ENCODE measurements at regions not wholly inside any gene's neighbourhood (a gene's known extent, or its start where the extent isn't known, plus 50 kb on each side); places are given as distances from the start of the nearest gene placed in this dataset.

DNA sequence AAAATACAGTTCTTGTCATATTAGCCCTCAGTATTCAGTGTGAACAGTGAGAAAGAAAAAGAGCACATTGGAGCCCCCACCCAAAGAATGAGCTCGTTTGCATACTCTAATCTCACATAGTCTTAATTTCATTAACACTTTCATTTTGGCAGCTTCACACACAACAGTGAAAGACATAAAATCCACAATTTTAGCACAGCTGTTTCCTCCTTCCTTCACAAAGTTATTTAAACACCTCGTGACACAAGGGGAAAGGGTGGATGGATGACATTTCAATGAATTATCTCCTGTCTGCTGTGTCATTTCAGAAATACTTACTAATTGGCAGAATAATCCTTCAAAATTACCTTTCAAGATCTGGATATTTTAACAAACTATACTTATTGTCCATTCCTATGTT is 299.3 kb downstream of the KCNJ2 start:
- Histone ChIP-seq H3K79me2 (ENCODE audit: insufficient read depth, low read length) (no peaks in the 10 kb centered on the region), H3K9me3 (ENCODE audit: insufficient read depth, low read depth, low read length) (no peaks in the 10 kb centered on the region), H4K20me1 (ENCODE audit: insufficient read depth, low read length, poor library complexity, severe bottlenecking) (no peaks in the 10 kb centered on the region), H3K27me3 (ENCODE audit: insufficient read depth, low read length, poor library complexity, severe bottlenecking) (no peaks in the 10 kb centered on the region), H3K4me2 (ENCODE audit: low read depth, low read length, poor library complexity, severe bottlenecking) (no peak overlapping the region), H2AFZ (ENCODE audit: low read length) (no peak overlapping the region), H3K4me3 (ENCODE audit: low read length, poor library complexity, severe bottlenecking) (no peak overlapping the region), H3K36me3 (ENCODE audit: insufficient read depth, low read length) (no peaks in the 10 kb centered on the region), H3K9ac (ENCODE audit: low read depth, low read length, poor library complexity, severe bottlenecking) (no peak overlapping the region), H3K9me2 (replicated peaks; ENCODE audit: low read depth, low read length) (no peaks in the 10 kb centered on the region), H3F3A (ENCODE audit: low read depth) (no peaks in the 10 kb centered on the region), H3K4me1 (ENCODE audit: insufficient read depth, low read length, poor library complexity, severe bottlenecking) (no peaks in the 10 kb centered on the region)
- TF ChIP-seq, protein P1, sequence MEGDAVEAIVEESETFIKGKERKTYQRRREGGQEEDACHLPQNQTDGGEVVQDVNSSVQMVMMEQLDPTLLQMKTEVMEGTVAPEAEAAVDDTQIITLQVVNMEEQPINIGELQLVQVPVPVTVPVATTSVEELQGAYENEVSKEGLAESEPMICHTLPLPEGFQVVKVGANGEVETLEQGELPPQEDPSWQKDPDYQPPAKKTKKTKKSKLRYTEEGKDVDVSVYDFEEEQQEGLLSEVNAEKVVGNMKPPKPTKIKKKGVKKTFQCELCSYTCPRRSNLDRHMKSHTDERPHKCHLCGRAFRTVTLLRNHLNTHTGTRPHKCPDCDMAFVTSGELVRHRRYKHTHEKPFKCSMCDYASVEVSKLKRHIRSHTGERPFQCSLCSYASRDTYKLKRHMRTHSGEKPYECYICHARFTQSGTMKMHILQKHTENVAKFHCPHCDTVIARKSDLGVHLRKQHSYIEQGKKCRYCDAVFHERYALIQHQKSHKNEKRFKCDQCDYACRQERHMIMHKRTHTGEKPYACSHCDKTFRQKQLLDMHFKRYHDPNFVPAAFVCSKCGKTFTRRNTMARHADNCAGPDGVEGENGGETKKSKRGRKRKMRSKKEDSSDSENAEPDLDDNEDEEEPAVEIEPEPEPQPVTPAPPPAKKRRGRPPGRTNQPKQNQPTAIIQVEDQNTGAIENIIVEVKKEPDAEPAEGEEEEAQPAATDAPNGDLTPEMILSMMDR (conservative IDR thresholded peaks at IDR 0.05; ENCODE audit: low read length): no peak
- TF ChIP-seq EZH2phosphoT487 (IDR thresholded peaks at IDR 0.05; ENCODE audit: borderline replicate concordance): no peak

DNA sequence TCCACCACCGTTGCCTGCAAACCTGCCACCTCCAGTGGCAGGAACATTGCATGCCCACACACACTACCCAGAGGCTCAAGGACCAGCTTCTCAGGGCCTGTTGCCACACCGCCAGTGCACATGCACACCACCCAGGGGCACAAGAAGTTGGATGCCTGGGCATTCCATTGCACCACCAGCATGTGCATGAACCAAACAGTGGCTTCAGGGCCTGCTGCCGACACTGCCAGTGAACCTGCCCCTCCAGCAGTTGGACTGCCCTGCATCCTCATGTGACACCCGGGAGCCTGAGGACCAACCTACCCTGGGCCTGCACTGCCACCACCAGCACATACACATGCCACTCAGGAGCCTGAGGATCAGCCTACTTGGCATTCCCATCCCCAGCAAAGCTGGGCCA is 303.7 kb downstream of the KCNJ2 start:
- Histone ChIP-seq H3K36me3 (ENCODE audit: insufficient read depth, low read length) (no peaks in the 10 kb centered on the region), H3K27me3 (ENCODE audit: insufficient read depth, low read length, poor library complexity, severe bottlenecking) (no peaks in the 10 kb centered on the region), H2AFZ (ENCODE audit: low read length) (no peak overlapping the region), H3K9me2 (replicated peaks; ENCODE audit: low read depth, low read length) (no peaks in the 10 kb centered on the region), H3K4me1 (ENCODE audit: insufficient read depth, low read length, poor library complexity, severe bottlenecking) (no peaks in the 10 kb centered on the region), H3K9me3 (ENCODE audit: insufficient read depth, low read depth, low read length) (no peaks in the 10 kb centered on the region), H3F3A (ENCODE audit: low read depth) (no peaks in the 10 kb centered on the region), H4K20me1 (ENCODE audit: insufficient read depth, low read length, poor library complexity, severe bottlenecking) (no peaks in the 10 kb centered on the region), H3K4me3 (ENCODE audit: low read length, poor library complexity, severe bottlenecking) (no peak overlapping the region), H3K79me2 (ENCODE audit: insufficient read depth, low read length) (no peaks in the 10 kb centered on the region), H3K9ac (ENCODE audit: low read depth, low read length, poor library complexity, severe bottlenecking) (no peak overlapping the region), H3K4me2 (ENCODE audit: low read depth, low read length, poor library complexity, severe bottlenecking) (no peak overlapping the region)
- no peak for TF ChIP-seq EZH2phosphoT487 (IDR thresholded peaks at IDR 0.05; ENCODE audit: borderline replicate concordance)
- TF ChIP-seq, protein P1 (conservative IDR thresholded peaks at IDR 0.05; ENCODE audit: low read length): no peak

DNA sequence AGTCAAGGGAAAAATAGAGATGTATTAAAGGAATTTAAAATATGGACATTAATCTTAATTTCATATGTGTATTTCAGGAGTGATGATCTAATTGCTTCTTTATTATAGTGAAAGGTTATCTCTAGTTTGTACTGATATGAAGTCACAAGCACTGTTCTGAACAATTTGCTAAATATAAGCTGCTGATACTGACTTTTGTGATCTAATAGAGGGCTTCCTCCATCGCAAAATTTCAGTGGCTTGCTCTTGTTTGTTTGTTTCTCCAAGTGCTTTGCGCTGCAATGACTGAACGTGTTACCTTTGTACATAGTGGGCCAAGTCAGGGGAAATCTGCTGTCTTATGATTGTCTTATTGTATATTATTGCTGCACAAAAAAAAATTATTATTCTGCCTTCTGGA is 307.0 kb downstream of the KCNJ2 start:
- no peak overlapping the region for H2AFZ ChIP-seq (ENCODE audit: low read length)
- no peaks in the 10 kb centered on the region for H4K20me1 ChIP-seq (ENCODE audit: insufficient read depth, low read length, poor library complexity, severe bottlenecking)
- no peak overlapping the region for H3K9ac ChIP-seq (ENCODE audit: low read depth, low read length, poor library complexity, severe bottlenecking)
- H3K36me3 ChIP-seq (ENCODE audit: insufficient read depth, low read length): no peaks in the 10 kb centered on the region
- no peaks in the 10 kb centered on the region for H3K27me3 ChIP-seq (ENCODE audit: insufficient read depth, low read length, poor library complexity, severe bottlenecking)
- no peaks in the 10 kb centered on the region for H3F3A ChIP-seq (ENCODE audit: low read depth)
- no peaks in the 10 kb centered on the region for H3K79me2 ChIP-seq (ENCODE audit: insufficient read depth, low read length)
- TF ChIP-seq, protein P1 (conservative IDR thresholded peaks at IDR 0.05; ENCODE audit: low read length): no peak
- no peak for TF ChIP-seq EZH2phosphoT487 (IDR thresholded peaks at IDR 0.05; ENCODE audit: borderline replicate concordance)
- 0 out of 2 replicates have a peak, but pooled peaks cover 3% of the 10 kb centered on the region for H3K9me3 ChIP-seq (ENCODE audit: insufficient read depth, low read depth, low read length)
- H3K4me3 ChIP-seq (ENCODE audit: low read length, poor library complexity, severe bottlenecking): no peak overlapping the region
- no peak overlapping the region for H3K4me2 ChIP-seq (ENCODE audit: low read depth, low read length, poor library complexity, severe bottlenecking)
- H3K9me2 ChIP-seq (replicated peaks; ENCODE audit: low read depth, low read length): no peaks in the 10 kb centered on the region
- H3K4me1 ChIP-seq (ENCODE audit: insufficient read depth, low read length, poor library complexity, severe bottlenecking): no peaks in the 10 kb centered on the region

Measured in Loucy (cell line).